NCI-H2196 (cell line): ENCODE measurements at regions not wholly inside any gene's neighbourhood (a gene's known extent, or its start where the extent isn't known, plus 50 kb on each side); places are given as distances from the start of the nearest gene placed in this dataset.

Experiments
- DNase-seq: peaks from one replicate; lab custom pipeline; 2025; ENCODE audit not compliant: unreplicated experiment; lab: John Stamatoyannopoulos, UW

DNA sequence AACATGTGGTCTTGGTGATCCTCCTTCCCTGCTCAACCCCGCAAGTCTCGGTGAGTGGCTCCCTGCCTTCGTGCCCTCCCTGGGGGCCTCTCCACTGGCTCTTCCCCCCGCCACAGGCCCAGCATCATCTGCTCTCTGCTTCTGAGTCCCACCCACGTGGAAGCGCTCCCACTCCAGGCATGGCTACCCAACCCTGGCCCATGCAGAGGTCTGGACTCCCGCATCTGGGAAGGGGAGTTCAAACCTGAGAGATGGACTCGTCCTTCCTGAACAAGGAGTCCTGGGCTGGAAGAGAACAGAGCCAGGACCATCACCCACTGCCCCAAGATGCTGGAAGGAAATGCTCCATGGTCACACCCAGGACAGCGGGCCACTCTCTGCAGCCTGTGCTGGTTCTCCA is 90.8 kb downstream of the DHCR7 start:
- DNase-seq: no peak

DNA sequence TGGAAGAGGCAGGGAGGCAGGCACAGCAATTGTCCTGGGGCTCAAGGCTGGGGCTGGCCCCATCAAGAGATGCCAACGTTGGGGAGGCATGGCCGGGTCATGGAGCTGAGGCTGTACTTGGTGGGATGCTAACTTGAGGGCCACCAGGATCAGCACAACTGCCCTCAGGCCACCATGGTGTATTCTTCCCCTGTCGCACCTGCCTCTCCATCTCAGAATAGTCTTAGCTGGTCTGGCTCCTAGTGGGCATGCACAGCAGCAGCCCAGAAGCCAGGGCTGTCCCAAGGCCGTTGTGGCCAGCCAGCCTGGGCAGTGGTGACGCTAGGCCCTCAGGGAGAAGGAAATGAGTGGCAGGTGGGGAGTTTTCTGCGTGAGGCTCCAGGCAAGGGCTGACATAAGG is 91.3 kb downstream of the DHCR7 start:
- no peak for DNase-seq

DNA sequence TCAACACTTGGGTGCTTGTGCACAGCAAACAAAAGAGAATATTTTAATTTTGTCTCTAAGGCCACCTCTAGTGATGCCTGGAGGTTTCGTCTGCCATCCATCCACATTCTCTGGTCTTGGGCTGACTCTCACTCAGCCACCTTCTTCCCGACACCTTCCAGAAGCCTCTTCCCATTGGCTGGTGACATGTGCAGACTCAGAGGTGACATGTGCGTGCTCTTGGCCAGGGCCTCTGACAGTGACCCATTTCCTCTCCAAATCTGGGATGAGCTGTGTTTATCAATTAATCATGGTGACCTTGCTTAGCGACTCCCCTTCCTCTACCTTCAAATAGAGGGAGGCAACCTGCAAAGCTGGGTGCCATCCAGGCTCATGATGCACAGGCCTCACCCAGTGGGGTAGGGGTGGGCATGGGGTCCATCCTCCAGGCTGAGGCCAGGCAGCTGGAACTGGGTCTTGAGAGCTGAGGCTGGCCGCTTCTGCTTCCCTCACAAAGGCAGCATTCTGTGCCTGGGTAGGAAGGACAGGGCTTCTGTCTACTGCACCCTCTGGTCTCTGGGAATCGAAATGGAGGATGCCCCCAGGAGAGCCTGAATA is 91.8 kb downstream of the DHCR7 start:
- DNase-seq: no peak

DNA sequence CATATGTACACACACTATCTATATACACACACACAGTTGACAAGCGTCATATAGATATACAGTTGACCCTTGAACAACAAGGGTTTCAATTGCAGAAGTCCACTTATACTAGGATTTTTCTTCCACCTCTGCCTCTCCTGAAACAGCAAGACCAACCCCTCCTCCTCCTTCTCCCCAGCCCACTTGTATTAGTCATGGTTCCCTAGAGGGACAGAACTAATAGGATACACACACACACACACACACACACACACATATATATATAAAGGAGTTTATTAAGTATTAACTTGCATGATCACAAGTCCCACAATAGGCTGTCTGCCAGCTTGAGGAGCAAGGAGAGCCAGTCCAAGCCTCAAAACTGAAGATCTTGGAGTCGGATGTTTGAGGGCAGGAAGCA is 92.9 kb downstream of the DHCR7 start:
- DNase-seq: no peak

DNA sequence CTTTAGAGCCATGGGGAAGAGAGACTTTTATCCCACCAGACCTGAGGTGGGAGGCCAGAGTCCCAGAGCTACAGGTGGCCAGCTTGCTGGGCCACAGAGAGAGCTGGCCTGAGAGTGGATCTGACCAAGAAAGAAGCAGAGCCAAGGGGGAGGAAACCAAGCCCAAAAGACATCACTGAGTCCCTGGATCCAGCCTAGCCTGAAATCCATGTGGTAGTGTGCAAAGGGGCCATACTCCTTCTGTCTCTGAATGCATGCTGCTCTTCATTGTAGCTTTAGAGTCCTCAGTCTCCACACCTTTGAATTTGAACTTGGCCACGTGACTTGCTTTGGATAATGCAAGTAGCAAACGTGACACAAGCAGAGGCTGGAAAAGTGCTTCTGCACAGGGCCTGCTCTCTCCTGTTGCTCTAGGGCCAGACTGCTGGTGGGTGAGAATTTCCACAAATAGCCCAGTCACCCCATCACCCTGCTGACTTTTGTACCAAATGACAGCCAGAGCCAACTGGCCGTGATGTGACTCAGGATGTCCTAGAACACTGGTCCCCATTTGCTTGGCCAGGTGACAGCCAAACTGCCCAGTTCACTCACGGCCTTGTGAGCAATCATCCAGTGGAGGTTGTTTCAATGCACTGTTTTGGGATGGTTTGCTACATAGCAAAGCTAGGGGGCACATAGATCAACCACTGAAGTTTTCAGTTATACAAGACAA is 93.6 kb downstream of the DHCR7 start:
- no peak for DNase-seq

DNA sequence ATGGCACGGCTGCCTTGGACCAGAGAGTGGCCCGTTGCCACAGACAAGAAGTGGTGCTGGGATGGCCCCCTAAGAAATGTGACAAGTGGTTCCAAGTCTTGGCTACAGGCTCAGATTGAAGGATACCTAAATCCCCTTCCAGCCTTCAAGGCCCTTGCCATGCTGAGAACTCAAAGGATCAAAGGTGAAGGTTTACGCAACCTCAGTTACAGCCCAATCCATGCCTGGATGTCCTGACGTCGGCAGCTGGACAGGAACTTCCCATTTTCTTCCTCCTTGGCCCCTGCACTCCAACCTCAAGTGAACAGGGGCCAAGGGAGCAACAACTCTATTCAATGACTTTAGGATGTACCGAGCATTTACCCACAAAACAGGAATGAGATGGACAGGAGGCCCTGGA is 95.4 kb downstream of the DHCR7 start:
- DNase-seq: no peak

DNA sequence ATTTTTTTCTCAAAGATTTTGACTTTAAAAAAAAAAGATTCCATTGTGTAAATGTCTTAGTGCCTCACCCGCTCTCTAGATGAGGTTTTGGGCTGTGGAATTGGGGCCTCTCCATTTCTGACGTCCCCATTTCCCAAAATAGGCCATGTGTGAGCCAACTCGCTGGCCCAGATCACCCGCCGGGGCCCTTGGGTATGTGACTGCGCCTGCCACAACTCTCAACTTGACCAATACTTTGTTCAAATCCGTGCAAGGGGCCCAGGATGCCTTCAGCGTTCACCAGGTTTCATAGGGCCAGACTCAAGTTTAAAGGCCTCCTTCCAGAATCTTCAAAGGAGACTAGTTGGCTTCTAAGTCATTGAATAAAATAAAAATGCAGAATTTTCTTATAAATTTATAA is 96.0 kb downstream of the DHCR7 start:
- DNase-seq: no peak

DNA sequence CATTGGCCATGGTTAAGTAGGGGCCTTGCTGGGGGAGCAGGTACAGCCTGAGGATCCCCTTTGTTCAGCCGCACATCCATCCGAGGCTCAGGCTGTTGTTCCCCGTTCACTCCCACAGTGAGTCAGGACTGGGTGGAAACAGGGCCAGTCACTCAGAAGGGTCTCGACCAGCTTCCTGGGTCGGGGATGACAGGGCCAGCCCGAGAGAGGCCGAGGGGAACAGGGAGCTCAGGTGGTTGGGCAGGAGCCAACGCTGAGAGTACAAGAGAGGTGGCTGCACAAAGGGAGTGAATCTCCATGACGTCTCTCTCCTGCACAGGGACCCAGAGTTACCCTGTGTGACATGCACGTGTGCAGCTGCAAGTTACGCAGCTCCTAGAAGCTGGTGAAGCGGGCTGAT is 97.2 kb upstream of the SHANK2 start:
- DNase-seq: no peak

DNA sequence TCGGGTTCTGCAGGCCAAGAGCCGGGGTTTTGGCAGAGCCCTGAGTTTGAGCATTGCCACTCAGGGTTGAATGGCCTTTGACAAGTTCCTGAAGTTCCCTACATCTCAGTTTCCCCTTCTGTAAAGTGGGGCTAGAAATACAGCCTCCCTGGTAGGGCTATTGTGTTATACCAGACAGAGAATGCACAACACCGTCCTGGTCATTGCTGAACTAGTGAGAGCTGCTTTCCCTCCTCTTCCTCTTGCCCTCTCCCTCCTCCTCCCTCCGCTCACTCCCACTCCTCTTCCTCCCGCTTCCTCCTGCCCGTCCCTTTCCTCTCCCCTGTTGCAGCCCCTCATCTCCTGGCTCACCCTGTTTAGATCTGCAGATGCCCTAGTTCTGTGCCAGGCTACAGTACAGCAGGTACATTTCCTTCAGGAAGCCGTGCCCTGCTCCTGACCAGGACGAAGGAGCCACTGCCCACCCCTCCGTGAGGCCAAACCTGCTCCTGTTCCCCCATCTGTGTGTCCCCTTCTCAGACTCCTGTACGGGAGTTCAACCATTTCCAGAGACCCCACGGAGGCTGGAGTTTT is 91.5 kb upstream of the SHANK2 start:
- DNase-seq: no peak

DNA sequence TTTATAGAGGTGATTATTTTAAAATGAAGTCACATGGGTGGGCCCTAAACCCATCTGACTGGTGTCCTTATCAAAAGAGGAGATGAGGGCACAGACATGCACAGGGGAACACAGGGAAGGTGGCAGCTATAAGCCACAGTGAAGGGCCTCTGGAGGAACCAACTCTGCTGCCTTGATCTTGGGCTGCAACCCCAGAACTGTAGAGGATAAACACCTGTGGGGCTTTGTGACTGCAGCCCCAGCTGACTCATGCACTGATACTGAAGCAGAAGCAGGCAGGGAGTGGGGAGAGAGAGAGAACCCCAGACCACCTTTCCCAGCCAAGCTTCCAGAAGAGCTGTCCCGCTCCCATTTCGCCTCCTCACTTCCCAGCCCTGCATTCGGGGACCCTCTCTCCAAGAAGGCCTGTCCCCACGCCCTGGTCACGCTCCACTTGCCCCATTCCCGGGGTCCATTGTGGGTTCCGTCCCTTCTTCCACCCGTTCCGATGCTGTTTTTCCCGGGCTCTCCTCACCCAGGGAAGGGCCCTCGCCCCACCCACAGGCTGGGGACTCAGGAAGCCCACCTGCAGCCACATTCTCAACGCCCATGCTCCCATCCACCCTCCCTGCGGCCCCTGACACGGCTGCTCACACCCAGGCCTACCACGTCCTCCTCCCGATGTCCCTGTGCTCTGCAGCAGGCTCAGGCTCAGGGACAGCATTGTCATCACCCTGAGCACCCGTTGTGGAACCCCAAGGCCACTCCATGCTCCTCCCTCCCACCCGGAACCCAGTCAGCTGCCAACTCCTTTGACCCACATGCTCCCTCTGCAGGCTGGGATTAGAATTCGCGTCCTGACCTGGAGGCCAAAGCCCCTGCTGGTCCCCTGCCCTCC is 90.8 kb upstream of the SHANK2 start:
- peak; percentile 40 for DNase-seq

DNA sequence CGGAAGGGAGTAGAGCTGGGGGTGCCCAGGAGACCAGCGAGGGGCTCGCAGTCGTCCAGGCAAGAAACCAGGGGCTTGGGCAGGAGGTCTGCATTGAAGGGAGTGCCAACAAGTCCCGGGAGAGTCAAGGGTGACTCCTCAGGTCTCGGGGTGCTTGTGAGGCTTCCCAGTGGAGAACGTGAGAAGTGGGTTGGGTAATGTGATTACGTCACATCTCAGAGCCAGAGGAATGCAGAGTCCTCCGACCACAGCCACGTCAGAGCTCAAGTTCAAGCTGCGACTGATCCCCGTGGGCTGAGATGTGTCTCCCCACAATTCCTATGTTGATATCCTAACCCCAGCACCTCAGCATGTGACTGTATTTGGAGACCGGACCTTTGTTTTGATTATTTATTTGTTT is 89.7 kb upstream of the SHANK2 start:
- DNase-seq: no peak

DNA sequence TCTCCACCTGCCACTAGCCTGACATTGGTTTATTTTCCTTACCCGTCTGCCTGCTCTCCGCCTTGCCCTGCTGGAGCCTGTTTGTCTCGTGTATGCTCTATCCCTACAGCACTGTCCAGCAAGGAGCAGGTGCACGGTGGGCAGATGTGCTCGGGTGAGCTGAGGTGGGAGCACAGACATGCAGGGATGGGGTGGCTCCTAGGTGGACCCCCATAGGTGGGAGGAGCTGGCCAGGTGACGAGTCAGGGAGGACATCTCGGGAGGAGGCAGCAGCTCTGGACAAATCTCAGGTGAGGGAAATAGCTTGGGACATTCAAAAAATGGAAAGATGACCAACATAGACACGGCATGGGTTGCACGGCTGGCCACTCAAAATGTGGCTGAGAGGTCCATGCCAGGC is 89.2 kb upstream of the SHANK2 start:
- no peak for DNase-seq

DNA sequence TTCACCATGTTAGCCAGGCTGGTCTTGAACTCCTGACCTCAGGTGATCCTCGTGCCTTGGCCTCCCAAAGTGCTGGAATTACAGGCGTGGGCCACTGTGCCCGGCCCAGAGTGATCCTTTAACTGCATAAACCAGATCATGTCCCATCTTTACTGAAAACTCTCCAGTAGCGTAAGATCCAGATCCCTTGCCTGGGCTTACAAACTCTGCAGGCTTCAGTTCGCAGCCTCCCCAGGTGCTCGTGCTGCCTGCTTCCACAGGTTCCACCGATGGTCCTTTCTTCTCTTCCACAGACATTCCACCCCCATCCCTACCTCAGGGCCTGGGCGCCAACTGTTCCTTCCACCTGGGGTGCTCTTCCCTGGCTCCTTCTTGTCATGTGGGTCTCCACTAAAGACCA is 88.8 kb upstream of the SHANK2 start:
- no peak for DNase-seq

DNA sequence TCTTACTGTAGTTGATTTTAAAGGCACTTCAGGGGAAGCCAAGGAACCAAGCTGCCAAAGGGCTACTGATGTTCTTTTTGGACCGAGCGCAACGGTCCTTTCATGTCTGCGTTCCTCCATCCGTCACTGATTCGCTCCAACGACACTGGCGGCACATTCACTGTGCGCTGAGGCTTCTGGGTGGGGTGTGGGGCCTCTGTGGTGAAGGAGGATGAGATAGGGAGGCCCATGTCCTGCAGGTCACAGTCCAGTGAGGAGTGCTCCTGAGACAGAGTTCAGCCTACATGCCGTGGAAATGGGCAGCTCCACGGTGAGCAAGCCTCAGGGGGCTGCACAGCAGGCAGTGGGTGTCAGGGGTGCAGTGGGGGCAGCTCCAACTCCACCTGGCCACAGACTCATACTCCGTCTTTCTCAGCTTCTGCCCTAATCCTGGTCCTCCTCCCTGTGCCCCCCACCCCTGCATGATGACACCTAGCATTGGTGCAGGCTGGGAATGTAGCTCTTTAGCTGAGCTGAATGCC is 87.8 kb upstream of the SHANK2 start:
- no peak for DNase-seq

DNA sequence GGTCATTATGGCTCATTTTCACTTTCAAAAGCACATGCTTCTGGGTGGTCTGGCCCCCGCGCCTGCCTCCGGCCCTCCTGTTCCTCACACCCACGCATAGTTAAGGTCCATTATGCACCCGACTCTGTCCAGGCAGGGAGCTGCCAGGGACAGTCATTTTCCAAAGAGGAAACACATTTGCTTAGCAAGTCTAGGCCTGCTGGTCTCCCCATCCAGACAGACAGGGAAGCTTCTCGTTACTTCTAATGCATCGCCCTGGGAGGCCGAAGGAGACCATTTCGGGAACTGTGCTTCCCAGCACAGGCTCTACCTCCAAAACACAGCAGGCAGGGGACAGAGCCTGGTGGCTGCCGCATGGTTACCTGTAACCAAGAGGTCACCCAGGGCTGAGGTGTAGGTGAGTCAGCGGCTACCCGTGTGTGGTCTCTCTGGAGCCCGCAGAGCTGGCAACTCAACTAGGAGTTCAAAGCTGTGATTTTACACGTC is 87.1 kb upstream of the SHANK2 start:
- DNase-seq: no peak

DNA sequence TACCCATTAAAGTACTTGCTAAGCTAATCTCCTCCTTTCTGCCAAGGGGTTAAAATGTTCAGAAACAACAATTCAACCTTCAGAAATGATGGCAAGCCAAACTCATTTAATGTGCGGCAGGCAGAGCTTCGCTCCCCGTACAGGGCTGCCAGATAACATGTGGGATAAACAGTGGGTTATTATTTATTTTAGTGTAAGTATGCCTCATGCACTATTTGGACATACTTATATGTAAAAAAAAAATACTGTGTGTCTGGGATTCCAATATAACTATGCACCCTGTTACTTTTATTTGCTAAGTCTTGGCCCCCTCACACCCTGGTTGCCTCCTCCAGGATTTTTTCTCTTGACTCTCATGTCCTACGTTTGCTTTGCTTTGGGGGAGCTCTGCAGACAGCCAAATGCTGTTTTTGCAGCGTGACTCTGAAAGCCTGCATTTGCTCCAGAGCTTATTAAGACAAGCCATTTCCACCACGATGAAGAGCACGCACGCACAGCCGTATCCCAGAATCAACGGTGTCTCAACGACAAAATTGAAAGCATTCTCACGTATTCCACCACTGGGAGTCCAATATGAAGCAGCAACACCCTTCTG is 86.5 kb upstream of the SHANK2 start:
- no peak for DNase-seq

DNA sequence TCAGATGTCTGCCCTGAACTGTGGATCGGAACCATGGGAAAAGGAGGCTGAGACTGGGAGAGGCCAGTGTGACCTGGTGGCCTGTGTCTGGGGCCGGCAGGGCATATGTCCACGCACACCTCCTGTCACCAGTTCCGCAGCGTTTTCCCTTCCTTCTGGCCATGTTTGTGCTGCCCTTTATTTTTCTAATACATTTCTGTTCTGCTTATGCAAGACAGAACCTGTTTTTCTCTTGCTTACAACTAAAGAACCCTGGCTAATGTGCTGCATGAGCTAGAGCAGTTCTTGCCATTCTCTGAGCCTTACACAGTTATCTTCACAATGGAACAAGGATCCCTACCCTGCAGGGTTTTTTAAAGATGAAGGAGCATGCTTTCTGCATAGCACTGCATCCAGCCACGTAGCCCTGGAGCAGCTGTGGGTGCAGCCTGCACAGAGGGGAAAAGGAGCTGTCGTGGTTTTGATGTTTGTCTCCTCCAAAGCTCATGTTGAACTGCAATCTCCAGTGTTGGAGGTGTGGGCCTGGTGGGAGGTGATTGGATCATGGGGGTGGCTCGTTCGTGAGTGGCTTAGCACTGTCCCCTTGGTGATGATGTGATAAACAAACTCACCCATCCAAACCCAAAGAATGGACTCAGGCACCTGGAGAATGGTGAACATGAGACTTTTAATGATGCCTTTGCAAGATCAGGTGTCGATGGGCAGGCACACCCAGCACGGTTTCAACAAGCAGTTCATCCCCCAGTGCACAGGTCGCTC is 84.8 kb upstream of the SHANK2 start:
- no peak for DNase-seq

DNA sequence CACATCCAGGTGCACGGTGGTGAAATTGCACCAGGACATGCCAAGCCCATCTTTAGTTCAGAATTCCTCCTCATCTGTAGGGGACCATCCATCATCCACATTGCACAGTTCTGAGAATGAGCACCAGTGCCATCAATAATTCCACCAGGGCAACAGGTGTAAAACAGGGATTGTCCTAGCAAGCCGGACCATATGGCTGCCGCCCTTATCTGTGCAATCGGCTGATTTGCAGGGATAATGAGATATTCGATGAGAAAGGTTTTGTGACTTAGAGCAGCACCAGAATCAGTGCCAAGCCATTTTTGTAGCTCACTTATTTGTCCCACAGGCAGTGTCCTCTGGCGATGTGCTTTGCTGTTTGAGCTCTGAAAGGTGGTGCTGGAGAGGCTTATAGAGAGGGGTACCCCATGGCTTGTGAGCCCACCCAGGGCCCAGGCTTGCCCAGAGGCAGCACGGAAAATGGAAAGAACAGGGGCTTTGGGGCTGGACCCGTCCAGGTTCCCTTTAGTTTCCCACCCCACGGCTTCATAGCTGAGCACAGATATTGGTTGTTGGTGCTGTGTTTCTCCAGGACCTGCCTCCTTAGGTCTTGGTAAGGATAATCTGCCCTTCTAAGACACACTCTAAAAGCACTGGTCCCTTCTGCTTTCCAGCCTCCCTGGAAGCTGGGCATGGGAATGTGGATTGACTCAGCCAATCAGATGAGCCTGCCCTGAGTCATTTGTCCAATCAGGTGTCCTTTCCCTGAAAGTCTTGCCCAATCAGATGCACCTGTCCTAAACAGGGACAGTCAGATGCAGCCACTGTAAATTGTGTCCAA is 84.0 kb upstream of the SHANK2 start:
- DNase-seq: no peak

DNA sequence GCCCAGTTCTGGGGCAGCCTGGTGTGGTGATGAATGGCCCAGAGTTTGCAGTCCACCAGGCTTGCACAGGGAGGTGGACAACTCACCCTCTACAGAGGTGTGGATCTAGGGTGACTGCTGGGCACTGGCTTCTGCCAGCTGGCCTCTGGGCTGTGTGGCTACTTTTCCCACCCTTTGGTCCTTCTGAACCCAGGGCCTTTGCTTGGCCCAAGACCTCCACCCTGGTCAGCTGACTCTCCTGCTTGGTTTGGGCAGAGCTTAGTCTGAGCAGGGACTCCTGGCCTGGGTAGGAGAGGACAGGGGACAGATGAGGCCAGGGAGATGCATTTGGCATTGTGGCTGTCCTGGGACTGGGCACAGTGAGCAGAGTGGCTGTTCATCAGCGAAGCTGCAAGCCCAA is 83.0 kb upstream of the SHANK2 start:
- no peak for DNase-seq

DNA sequence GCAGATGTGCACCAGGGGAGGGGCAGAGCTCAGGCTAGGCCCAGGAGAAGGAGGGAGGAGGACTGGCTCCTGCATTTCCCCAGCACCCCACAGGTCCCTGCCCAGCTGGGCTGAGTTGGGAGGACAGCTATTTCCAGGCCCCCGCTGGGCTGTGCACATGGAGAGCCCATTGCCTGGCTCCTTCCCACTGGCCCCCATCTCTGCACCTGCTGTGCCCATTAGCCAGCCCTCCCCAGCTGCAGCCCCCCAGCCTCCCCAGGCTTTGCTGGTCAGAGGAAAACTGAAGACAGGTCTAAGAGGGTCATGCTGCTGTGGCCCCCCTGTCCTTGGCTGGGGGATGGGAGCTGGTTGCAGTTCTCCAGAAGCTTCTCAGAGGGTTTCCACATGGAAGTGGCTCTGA is 81.8 kb upstream of the SHANK2 start:
- DNase-seq: no peak
